DND-41 (cell line): ENCODE measurements at regions not wholly inside any gene's neighbourhood (a gene's known extent, or its start where the extent isn't known, plus 50 kb on each side); places are given as distances from the start of the nearest gene placed in this dataset.

Experiments
- CTCF ChIP-seq: IDR thresholded peaks from 2 replicates; pipeline ENCODE4 v1.5.1; 2012; ENCODE audit warnings: borderline replicate concordance, low read length, moderate library complexity, mild to moderate bottlenecking; ENCODE audit not compliant: poor library complexity, severe bottlenecking; ENCODE audit errors: extremely low read depth
- EZH2 ChIP-seq: IDR thresholded peaks from 3 replicates; pipeline ENCODE4 v1.6.1; 2012; ENCODE audit warnings: borderline replicate concordance, low read depth, mild to moderate bottlenecking, moderate library complexity, low read length, inconsistent platforms; ENCODE audit not compliant: severe bottlenecking

DNA sequence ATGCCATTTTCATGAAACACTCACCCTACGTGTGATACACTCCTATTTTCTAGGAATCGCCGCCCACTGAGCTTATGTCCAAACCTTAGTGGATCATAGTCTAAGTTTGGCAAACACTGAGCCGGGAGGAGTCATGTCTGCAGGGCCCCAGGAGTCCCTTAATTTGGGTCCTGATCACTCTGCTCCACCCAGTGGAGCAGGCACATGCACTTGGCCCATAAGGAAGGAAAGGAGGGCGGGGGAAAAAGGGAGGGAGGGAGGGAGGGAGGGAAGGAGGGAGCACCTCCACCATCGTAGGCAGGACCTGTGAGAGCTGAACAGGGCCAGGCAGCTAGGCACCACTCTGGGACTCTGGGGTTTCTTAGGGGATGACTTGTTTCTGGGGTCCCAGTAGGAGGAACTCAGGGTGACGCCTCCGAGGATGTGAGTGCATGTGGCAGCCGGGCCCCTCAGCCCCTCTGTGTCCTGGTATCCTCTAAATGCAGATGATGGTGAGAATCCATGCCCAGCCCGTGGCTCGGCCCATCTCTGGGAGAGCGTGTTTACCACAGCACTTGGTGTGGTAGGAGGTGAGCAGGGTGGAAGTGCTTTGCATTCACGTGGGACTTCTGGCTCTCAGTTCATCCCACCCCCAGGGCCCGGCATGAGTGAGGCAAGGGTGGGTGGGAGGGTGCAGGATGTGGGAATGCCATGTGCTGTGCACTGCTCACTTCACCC, 109.4 kb downstream of the KLF13 start:
- TF ChIP-seq CTCF (no peak), EZH2 (no peak)
